ENCODE measurements at regions not wholly inside any gene's neighbourhood (a gene's known extent, or its start where the extent isn't known, plus 50 kb on each side); places are given as distances from the start of the nearest gene placed in this dataset.

DNA sequence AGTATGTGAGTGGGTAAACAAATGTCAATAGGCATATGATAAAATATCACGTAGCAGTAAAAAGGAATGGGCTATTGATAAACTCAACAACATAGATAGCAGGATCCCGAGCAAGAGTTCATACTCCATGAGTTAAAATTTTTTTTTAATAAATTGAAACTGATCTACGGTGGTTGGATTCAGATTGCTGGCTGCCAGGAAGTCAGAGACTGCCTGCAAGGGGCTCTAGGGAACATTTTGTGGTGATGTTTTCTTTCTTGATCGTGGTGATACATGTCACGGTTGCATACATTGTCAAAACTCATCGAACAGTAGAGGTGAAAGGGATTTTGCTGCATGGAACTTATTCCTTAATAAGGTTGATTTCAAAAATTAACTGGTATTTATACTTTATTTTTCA lies 62.6 kb upstream of the WNT7B start:
- no peaks in the 10 kb centered on the region for H3K9me3 ChIP-seq (ENCODE audit: control insufficient read depth, insufficient read depth, low read depth, low read length)
- H3K27me3 ChIP-seq (ENCODE audit: control insufficient read depth, insufficient read depth, low read length) = no peaks in the 10 kb centered on the region
- POLR2A ChIA-PET = no interaction called here
- BruUV-seq (replicated peaks) = no TSS peak
- H3K4me3 ChIP-seq (ENCODE audit: low read depth in 2 of 2, low read length in 2 of 2) = no peak overlapping the region
- peak overlapping the region; percentile 83 for H3K27ac ChIP-seq (ENCODE audit: low read length)
- CTCF ChIA-PET = no interaction called here
- H3K4me1 ChIP-seq (ENCODE audit: control insufficient read depth, insufficient read depth, low read length) = peaks cover 60% of the 10 kb centered on the region
- in situ Hi-C loops (cut with HindIII; ENCODE audit: low pct_unique_long_range_greater_than_20kb, low sequenced_read_pairs) = no loop called here
- TF ChIP-seq CTCF (IDR thresholded peaks at IDR 0.05) = no peak
- TF ChIP-seq TCF7L2 (IDR thresholded peaks at IDR 0.05; ENCODE audit: low read depth, low read length) = no peak
- TF ChIP-seq, protein P1, sequence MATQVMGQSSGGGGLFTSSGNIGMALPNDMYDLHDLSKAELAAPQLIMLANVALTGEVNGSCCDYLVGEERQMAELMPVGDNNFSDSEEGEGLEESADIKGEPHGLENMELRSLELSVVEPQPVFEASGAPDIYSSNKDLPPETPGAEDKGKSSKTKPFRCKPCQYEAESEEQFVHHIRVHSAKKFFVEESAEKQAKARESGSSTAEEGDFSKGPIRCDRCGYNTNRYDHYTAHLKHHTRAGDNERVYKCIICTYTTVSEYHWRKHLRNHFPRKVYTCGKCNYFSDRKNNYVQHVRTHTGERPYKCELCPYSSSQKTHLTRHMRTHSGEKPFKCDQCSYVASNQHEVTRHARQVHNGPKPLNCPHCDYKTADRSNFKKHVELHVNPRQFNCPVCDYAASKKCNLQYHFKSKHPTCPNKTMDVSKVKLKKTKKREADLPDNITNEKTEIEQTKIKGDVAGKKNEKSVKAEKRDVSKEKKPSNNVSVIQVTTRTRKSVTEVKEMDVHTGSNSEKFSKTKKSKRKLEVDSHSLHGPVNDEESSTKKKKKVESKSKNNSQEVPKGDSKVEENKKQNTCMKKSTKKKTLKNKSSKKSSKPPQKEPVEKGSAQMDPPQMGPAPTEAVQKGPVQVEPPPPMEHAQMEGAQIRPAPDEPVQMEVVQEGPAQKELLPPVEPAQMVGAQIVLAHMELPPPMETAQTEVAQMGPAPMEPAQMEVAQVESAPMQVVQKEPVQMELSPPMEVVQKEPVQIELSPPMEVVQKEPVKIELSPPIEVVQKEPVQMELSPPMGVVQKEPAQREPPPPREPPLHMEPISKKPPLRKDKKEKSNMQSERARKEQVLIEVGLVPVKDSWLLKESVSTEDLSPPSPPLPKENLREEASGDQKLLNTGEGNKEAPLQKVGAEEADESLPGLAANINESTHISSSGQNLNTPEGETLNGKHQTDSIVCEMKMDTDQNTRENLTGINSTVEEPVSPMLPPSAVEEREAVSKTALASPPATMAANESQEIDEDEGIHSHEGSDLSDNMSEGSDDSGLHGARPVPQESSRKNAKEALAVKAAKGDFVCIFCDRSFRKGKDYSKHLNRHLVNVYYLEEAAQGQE (IDR thresholded peaks at IDR 0.05; ENCODE audit: insufficient read depth in 1 of 2, low read depth in 2 of 2, low read length in 1 of 2) = no peak
- TF ChIP-seq POLR2AphosphoS5 (IDR thresholded peaks at IDR 0.05; ENCODE audit: low read depth, low read length) = no peak
- TF ChIP-seq SIN3A (IDR thresholded peaks at IDR 0.05; ENCODE audit: borderline replicate concordance, insufficient read depth, low read depth, low read length) = no peak
- ATAC-seq = no peak
- DNase-seq (ENCODE audit: low read depth, low spot score) = no peak
- H3K36me3 ChIP-seq (ENCODE audit: control insufficient read depth, insufficient read depth, low read length) = peaks cover 3% of the 10 kb centered on the region; the same call in 1 of the 2 replicates
- intact Hi-C loops (cut with micrococcal nuclease; ENCODE audit: unreplicated experiment) = no loop called here

- in situ Hi-C loops (cut with HindIII; ENCODE audit: low pct_unique_long_range_greater_than_20kb, low sequenced_read_pairs) = no loop called here
- TF ChIP-seq, protein P1 (IDR thresholded peaks at IDR 0.05; ENCODE audit: insufficient read depth in 1 of 2, low read depth in 2 of 2, low read length in 1 of 2) = no peak
- TF ChIP-seq TCF7L2 (IDR thresholded peaks at IDR 0.05; ENCODE audit: low read depth, low read length) = no peak
- no peak for TF ChIP-seq CTCF (IDR thresholded peaks at IDR 0.05)
- no peak for TF ChIP-seq POLR2AphosphoS5 (IDR thresholded peaks at IDR 0.05; ENCODE audit: low read depth, low read length)
- TF ChIP-seq SIN3A (IDR thresholded peaks at IDR 0.05; ENCODE audit: borderline replicate concordance, insufficient read depth, low read depth, low read length) = no peak
- no peak for DNase-seq (ENCODE audit: low read depth, low spot score)
- H3K9me3 ChIP-seq (ENCODE audit: control insufficient read depth, insufficient read depth, low read depth, low read length) = no peaks in the 10 kb centered on the region
- intact Hi-C loops (cut with micrococcal nuclease; ENCODE audit: unreplicated experiment) = no loop called here
- no TSS peak for BruUV-seq (replicated peaks)
- CTCF ChIA-PET = no interaction called here
- peaks cover 61% of the 10 kb centered on the region for H3K4me1 ChIP-seq (ENCODE audit: control insufficient read depth, insufficient read depth, low read length)
- POLR2A ChIA-PET = interaction anchor here (0.6 kb wide), 1 partner anchor 33 kb away, joined by 7 read pairs; no protein-coding TSS in a partner anchor
- no peak for ATAC-seq
- no peak overlapping the region for H3K4me3 ChIP-seq (ENCODE audit: low read depth in 2 of 2, low read length in 2 of 2)
- H3K27ac ChIP-seq (ENCODE audit: low read length) = peak overlapping the region; percentile 85
- H3K36me3 ChIP-seq (ENCODE audit: control insufficient read depth, insufficient read depth, low read length) = peaks cover 3% of the 10 kb centered on the region; the same call in 1 of the 2 replicates
- no peaks in the 10 kb centered on the region for H3K27me3 ChIP-seq (ENCODE audit: control insufficient read depth, insufficient read depth, low read length)
These were observed 63.8 kb upstream of the WNT7B start for GRCh38 chr22:46040471-46041465.

All from Panc1 (cell line).